NCI-H1694 (cell line): ENCODE measurements at regions not wholly inside any gene's neighbourhood (a gene's known extent, or its start where the extent isn't known, plus 50 kb on each side); places are given as distances from the start of the nearest gene placed in this dataset.

Source experiments
- DNase-seq: peaks from one replicate; lab custom pipeline; 2025; lab: John Stamatoyannopoulos, UW

DNA sequence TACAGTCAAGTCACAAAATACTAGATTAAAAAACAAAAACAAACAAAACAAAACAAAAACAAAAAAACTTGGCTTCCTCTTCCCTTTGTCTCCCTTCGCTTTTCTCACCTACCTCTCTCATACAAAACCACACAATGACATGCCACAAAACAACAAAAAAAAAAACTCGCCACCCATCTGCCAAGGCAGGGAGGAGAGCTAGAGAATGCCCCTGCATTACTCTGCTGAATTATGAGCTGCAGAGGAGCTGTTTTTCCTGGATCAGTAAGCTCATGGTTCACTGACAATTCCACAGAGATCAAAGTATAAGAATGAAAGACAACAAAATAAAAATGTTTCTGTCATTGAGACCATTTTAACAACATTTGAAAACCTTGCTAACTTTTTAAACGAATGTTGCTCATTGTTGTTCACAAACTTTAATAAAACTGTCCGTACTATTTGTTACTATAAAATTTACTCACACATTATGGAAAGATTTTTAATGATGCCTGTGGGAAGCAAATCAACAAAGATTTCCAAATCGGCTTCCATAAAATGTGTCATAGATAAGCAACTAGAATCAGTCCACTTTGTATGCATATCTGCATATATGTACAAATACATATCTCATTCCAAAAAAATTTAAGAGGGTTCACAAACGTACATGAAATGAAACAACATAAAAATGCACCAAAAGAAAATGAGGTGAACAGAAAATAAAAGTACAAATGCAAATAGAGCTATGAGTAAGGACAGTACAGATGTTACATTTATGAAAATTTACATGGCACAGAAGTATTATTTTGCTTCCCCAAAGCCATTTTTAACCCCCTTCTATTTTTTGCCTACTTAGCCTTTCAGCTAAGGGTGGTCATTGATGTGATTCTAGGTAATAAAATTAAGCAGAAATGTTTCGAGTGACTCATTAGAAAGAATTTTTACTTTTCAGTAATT is 252.4 kb upstream of the FAT4 start:
- no peak for DNase-seq

DNA sequence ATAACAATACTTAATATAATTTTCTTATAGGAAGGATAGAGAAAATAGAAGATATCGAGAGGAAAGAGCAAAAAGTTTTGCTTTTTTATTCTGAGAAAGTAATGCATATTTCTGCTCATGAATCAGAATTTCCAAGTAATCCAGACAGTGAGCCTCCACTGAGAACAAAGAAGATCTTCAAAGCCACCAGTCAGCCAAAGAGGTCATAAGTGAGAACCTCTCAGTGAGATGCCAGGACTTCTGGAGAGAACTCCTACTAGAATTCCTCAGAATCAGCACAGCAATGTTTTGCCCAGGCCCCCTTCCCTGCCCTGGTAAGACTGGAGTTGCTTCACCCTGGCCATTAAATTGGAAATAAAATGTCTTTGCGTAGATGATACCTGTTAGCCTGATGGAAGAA is 254.4 kb upstream of the FAT4 start:
- DNase-seq: no peak

DNA sequence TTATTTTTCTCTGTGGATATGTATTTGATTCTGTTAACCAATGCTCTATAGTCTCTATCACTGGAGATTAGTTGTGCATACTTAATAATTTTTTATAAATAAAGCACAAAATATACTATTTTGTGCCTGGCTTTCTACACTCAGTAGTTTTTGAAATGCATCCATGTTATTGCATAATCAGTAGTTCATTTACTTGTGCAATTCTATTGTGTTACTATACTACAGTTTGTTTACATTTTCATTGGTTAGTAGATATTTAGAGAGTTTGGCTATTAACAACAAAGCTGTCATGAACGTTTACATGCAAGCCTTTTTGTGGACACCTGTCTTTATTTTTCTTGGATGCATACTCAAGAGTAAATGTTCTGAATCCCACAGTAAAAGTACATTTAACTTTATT is 265.0 kb upstream of the FAT4 start:
- no peak for DNase-seq

DNA sequence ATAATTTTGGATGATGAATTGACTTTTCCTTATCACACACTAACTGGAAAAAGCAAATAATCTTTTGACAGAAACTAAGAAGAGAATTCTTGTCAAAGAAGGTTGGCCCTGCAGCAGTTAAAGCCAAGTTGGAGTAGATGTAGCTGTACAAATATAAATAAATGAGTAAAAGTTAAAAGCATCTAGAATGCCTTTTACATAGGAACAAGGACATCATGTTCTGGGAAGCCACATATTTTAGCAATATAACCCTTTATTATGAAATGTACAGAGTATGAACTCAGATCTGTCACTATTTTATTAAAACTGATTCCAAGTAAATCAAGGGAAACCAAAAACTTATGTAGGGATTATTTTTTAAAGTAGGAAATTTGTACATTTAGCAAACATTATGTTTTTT is 269.4 kb upstream of the FAT4 start:
- no peak for DNase-seq

DNA sequence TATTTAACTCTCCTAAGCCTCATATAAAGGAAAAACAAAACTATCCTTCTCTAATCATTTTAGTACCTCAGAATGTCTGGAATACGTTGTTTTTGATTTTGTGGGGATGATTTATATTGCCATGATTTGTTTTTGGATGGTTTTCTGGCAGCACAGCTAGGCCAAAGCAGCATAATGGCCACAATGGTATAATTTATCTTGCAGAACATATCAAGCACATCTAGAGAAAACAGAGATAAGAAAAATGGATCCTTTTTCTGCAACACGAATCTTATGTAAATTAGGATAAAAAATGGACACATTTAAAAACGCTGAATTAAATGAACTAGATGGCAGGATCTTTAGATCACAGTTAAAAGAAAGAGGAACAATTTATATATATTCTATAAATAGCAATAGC is 269.9 kb upstream of the FAT4 start:
- no peak for DNase-seq

DNA sequence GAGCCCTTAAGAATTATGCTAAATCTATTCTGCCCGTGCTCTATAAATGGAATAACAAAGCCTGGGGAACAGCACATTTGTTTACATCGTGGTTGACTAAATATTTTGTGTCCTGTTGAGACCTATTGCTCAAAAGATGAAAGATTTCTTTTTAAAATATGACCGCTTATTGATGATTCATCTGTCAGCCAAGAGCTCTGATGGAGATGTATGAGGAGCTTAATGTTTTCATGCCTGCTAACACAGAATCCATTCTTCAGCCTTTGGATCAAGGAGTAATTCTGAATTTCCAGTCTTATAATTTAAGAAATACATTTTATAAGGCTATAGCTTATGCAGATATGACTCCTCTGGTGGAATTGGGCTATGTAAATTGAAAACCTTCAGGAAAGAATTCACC is 271.3 kb upstream of the FAT4 start:
- DNase-seq: no peak

DNA sequence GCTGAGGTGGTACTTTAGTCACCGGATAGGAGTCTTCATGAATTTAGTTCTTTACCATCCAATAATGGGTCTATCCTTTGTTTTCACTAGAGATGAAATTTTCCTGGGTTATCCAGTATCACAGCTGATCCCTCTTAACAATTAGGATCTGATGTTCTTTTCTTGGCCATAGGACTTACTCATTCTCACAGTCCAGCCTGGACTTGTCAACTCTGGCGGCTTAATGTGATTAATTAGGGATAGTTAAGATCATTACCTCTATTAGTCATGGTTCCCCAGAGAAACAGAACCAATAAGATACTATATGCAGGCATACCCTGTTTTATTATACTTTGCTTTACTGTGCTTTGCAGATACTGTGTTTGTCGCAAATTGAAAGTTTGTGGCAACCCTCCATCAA is 272.7 kb upstream of the FAT4 start:
- DNase-seq: no peak

DNA sequence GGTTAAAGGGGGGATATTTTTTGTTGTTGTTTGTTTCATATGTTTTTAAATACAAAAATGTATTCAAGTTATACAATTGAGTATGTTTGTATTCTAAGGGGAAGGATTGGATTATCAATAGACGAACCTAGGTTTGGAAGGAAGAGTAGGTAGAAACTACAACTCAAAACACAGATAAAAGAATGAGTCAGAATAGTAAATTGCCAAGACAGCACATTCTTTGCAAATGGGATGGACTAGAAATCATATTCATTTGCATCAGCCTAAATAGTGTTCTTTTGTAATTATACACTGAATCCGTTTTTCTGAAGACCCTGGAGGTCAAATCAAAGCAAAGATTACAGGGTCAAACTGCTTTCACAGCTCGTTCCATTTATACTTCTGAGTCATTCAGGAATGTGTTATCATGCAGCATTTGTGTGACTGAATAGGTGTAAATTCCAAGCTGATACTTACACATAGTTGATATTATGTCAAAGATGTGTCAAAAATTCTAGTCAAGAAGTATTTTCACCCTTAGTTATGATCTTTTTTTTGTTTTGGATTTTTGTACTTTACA is 273.3 kb upstream of the FAT4 start:
- DNase-seq: no peak

DNA sequence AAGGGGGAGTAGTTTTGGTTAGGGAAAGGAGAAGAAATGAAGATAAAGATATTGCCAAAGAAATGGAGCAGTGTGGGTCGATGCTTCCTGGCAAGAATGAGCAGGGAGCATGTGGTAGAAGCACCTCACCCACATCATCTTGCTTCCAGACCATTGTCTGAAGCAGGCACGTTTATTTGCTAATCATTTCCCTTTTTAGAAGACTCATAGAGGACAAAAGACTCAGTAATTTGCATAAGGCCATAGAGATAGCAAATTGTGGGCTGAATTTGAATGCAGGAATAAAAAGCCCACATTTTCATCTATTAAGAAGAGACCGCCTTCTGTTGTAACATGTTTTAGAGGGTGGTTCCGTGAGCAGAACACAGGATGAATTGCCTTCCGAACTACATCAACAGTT is 275.2 kb upstream of the FAT4 start:
- DNase-seq: no peak

DNA sequence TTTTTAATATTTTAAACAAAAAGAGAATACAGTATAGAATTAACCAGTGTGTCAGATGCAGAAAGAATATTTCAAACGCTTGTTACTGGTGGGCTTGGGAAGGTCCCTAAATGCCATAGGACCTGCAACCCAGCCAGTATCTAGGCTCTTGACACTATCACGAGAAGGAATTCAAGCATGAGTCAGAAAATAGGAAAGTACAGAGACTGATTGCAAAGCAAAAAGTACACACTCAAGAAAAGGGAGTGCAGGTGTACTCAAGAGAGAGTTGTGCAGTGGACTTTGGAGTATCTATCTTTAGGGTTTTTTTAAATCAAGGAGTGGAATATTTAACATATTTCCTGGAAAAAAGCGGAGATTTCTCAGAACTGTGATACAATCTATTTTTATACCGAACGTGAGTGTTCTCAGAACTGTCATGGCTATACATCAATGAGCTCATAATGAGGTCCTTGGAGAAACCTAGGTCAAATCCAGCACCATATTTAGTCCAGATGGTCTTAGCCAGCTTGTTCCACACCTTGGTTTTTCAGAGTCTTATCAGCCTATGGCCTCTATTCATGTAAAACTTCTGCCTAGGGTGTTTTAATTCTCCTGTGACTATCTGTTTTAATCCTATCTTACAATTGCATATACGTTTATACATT is 291.8 kb upstream of the FAT4 start:
- no peak for DNase-seq

DNA sequence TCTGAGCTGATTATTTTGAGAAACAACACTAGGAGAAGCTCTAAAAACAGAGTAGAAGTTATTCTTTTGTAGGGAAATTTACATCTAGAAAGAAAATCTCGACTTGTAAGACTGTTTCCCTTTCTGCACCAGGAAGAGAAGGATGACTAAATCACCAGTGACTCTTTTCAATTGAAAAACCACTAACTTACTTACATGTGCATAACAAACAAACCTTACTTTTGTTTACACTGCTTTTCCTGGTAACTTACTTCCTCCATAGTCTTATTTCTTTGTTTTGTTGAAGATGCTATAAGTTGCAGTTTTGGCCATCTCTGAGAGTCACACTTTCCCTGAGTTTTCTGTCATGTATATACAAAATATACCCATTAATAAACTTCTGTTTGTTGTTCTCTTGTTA is 293.6 kb upstream of the FAT4 start:
- DNase-seq: no peak

DNA sequence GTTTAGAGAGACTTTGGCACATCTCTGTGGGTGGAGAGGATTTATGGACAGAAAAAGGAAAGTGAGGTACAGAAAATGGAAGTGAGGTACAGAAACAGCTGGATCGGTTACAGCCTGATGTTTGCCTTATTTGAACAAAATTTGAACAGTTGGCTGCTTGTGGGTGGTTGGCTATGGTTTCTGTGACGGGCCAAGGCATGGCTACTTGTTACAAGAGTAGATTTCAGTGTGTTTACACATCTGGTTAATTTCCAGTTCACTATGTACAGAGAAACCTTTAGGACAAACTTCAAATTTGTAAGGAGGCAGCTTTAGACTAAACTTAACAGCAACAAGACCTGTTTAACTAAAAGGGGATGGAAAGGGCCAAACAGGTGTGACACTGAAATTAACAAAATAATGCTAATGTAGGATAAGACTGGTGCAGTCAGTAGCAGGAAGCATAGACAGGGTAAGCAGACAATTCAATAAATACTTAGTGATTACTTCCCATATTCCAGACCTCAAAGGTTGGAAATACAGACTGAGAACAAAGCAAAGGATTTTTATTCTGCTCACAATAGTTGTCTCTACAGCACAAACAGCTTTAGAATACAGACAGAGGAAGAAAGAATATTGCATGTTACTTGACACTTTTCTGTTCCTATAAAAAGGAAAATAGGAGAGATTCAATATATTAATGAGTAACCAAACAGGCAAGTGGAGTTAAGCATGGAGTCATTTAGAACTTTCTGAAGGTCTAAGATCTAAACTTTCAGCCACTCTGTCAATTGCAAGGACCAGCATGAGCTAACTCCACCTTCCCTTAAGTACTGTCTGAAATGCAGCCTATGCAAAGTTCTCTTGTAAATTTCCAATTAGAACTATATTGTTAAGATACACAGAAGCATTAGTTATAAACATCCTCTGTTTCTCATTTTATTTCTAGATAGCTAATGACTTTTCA is 294.4 kb upstream of the FAT4 start:
- no peak for DNase-seq

DNA sequence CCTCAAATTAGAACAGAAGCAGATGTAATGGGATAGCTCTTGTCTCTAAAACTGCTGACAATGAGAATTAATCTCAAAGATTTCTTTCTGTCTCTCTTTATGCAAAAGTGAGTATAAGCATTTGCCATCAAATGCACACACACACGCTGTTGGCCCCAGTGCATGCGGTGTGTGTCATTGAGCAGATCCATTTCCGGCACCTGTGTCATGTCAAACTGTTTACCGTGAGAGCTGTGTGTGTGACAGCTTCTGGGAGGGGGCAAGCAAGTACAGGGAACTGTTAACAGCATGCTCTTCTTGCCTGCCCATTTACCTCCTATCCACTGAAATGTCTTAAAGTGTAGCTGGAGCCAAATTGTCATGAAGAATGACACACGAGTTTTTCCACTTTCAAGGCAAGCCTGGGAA is 297.9 kb upstream of the FAT4 start:
- no peak for DNase-seq

DNA sequence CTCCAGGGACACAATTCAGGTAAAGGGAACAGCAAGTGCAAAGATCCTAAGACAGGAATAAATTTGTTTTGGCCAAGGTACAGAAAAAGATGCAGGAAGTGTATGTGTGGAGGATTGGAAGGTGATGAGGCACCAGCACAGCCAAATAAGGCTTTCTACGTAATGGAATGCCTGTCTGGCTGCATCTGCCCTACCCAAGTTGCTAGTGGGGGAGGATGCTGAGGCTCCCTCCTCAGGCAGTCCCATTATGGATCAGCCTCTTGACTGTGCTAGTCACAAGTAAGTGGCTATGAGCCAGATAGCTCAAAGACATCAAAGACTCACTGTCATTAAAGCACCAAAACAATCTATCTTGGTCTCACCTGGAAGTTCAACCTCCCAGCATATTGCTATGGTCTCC is 300.9 kb upstream of the FAT4 start:
- DNase-seq: no peak

DNA sequence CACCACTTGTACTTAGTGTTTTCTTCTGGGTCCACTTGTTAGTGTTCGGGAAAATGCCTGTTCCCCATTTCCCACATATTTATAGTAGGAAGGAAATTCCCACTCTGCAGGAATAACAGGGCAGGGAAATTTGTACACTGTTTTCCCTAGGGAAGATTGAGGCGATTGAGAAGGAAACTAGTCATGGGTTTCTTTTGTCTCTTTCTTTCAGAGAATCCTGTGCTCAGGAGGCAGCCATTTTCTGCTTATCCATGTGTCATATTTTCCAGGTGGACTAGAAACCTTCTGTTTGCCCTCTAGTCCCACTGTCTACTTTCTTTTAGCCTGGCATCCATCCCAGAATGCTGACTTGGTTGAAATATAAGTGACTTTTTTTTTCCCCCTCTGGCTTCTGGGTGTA is 299.1 kb upstream of the ANKRD50 start:
- no peak for DNase-seq

DNA sequence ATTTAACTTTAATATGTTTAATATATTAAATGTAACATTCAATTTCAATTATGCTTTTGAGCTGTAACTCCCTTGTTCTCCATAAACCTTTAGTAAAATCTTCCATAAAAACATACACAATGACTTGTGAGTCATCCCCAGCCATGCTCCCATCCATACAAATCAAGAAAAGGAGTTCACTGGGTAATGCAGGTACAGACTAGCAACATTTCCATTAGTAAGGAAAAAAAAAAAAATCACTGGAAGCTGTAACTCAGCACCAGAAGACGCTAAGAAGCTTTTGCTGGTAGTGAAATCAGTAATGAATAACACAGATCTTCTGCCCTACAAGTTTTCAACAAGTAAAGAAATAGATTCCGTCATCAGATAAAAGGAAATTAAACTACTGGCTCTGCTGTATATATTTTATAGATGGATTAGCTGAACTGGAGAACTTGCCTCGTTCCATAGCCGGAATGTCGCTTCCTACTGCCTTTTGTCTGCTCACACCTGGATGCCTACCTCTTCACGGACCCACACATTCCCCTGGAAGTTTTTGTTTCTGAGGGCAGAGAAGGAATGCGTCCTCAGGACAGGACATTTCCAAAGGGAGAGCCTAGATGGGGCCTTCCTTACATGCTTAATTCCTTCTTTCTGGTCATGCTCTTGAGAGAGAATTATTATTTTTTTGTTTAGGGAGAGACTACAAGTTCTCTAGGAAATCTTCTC is 298.4 kb upstream of the ANKRD50 start:
- no peak for DNase-seq

DNA sequence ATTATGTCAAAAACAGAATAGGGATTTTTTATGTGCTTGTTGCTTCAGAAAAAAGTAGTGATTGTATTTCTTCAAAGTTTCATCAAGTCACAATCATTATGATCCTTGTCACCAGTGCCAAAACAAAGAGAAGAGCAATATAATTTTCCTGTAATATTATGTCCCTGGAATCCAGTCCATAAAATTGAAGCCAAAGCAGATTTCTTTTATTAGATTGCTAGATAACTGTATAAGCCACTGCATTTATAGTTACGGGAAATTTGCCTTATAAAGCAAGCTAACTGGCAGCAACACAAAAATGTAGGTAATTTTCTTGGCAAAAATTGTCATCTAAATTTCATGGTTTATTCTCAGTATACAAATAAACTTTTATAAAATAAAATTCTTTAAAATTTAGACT is 296.1 kb upstream of the ANKRD50 start:
- no peak for DNase-seq

DNA sequence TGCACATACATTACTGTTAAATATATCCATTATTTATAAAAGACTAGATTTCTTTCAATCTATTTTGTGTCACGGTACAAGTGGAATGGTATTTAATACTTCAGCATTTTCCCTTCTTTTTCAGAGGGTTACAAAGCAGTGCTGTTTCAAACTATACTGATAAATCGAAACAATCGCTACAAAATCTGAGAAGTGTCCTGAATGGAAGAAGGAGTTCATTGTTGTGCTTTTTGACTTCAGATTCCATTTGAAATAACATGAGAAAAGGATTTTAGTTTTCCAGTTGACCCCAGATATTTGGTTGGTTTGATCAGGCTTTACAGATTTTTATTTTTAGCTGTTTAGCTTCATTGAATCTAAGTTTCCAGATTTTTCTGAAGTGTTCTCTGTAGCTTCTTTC is 292.1 kb upstream of the ANKRD50 start:
- DNase-seq: no peak

DNA sequence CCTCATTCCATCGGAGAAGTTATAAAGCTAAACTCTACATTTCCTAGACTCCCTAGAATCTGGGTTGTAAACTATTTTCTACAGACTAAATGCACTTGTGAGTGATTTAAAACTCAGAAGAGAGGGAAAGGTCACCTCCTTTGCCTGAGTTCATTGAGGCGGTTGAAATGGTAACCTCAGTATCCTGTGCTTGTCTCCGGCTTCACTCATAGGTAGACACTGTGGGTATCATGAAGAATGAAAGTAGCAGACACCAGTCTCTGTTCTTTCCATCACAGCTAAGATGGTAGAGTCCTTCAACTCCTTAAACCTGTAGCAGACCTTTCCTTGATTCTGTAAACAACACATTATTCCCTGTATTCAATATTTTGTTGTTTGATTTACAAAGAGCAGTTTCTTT is 291.3 kb upstream of the ANKRD50 start:
- DNase-seq: no peak

DNA sequence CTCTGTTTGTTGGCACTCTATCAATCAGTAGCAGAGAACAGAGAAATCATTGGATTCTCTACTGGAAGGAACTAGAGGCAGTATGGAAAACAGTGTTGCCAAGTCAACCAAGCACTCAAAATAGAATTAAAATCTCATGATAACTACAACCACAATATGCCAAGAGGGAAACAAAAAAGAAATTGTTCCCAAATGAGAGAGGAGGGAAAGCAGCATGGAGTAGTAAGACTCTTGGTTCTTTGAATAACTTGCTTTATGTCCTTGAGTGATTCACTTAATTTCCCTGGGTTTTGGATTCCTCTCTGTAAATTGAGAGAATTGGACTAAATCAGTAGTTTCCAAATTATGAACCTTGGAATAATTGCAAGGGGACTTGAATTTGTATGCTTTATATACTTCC is 285.5 kb upstream of the ANKRD50 start:
- DNase-seq: no peak

DNA sequence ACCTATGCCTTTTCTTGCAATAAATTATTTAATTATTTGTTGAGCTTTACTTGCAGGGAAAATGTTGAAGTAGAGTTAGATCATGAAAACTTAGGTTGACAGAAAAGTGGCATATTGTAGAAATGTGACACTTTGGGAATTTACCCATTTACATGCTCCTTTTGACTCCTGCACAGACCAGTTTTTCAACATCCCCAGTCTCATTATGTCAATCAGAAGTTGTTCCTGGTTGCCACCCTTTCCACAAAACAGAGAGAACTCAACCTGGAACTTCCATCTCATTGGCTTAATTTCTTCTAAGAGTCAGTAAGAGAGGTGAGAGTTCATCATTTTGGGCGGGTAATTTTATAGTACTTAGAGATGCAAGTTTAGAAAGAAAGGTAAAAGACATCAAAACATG is 284.6 kb upstream of the ANKRD50 start:
- no peak for DNase-seq

DNA sequence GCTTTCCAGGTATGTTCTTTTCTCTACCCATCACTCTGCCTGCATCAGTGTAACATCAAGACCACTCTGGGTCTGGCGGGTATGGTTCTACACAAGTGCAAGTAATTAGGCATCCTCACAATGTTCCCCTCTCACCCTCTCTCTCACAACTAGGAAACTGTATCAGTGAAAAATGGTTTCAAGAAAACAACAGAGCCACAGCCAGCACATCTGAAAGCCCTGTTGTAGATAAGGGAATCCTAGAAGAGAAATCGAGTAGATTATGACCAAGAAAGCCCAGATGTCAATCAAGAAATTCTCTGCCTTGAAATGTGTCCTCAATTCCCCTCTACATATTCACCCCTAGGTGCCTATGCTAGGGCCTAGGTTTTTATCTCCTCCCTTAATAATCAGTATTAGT is 281.3 kb upstream of the ANKRD50 start:
- no peak for DNase-seq
